ENCODE measurements at regions not wholly inside any gene's neighbourhood (a gene's known extent, or its start where the extent isn't known, plus 50 kb on each side); places are given as distances from the start of the nearest gene placed in this dataset.
"Not testable (repeated sequence)": the region's sequence is repeated elsewhere in the genome, so short reads cannot be mapped to it uniquely, and the experiment has no call there.

GRCh38 chr4:167903291-167903721 is 189.0 kb upstream of the ANXA10 start:
- no peaks in the 10 kb centered on the region for H3K4me1 Mint-ChIP-seq (ENCODE audit: low read depth, unreplicated experiment)
- DNase-seq = no peak
- no peak overlapping the region for H3K4me3 Mint-ChIP-seq (ENCODE audit: unreplicated experiment)
- intact Hi-C loops (cut with micrococcal nuclease; ENCODE audit: unreplicated experiment) = no loop called here
- BruUV-seq (replicated peaks) = no TSS peak
- no peaks in the 10 kb centered on the region for H3K27me3 ChIP-seq (replicated peaks; ENCODE audit: control insufficient read depth, insufficient read depth, low read length)
- TF ChIP-seq, protein P1, sequence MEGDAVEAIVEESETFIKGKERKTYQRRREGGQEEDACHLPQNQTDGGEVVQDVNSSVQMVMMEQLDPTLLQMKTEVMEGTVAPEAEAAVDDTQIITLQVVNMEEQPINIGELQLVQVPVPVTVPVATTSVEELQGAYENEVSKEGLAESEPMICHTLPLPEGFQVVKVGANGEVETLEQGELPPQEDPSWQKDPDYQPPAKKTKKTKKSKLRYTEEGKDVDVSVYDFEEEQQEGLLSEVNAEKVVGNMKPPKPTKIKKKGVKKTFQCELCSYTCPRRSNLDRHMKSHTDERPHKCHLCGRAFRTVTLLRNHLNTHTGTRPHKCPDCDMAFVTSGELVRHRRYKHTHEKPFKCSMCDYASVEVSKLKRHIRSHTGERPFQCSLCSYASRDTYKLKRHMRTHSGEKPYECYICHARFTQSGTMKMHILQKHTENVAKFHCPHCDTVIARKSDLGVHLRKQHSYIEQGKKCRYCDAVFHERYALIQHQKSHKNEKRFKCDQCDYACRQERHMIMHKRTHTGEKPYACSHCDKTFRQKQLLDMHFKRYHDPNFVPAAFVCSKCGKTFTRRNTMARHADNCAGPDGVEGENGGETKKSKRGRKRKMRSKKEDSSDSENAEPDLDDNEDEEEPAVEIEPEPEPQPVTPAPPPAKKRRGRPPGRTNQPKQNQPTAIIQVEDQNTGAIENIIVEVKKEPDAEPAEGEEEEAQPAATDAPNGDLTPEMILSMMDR (IDR thresholded peaks at IDR 0.05; ENCODE audit: insufficient read depth in 1 of 2, low read depth in 1 of 2, low read length in 1 of 2, severe bottlenecking in 1 of 2, unreplicated experiment in 1 of 2) = no peak
- ChIA-PET POLR2A (no interaction called here), CTCF (no interaction called here)
- H3K4me1 ChIP-seq = no peaks in the 10 kb centered on the region
- H3K27ac Mint-ChIP-seq (ENCODE audit: unreplicated experiment) = no peak overlapping the region
- H3K4me3 ChIP-seq (ENCODE audit: low read depth, low read length) = no peak overlapping the region
- no peaks in the 10 kb centered on the region for H3K36me3 Mint-ChIP-seq (ENCODE audit: insufficient read depth, unreplicated experiment)
- no peaks in the 10 kb centered on the region for H3K27me3 Mint-ChIP-seq (ENCODE audit: insufficient read depth, unreplicated experiment)
- H3K9me3 Mint-ChIP-seq (ENCODE audit: unreplicated experiment) = peaks cover 19% of the 10 kb centered on the region
- H3K36me3 ChIP-seq (ENCODE audit: control insufficient read depth, insufficient read depth, low read length) = no peaks in the 10 kb centered on the region
- H3K9me3 ChIP-seq = no peaks in the 10 kb centered on the region

DNA sequence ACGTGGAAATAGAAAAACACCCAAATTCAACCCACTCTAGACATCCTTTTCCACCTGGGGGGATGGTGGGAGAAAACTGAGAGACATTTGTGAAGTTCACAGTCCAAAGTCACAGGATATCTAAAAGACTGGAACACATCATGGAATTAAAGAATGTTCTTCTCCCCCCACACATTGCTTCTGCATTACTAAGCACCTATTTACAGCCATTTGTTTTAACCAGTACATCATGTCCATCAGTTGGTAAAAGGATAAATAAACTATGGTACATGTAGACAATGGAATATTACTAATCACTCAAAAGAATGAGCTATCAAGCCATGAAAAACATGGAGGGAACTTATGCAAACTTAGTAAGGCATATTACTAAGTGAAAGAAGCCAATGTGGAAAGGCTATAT is 185.5 kb upstream of the ANXA10 start:
- no peak for DNase-seq
- Histone ChIP-seq H3K9me3 (no peaks in the 10 kb centered on the region), H3K4me3 (ENCODE audit: low read depth, low read length) (no peak overlapping the region), H3K4me1 (no peaks in the 10 kb centered on the region), H3K36me3 (ENCODE audit: control insufficient read depth, insufficient read depth, low read length) (no peaks in the 10 kb centered on the region), H3K27me3 (replicated peaks; ENCODE audit: control insufficient read depth, insufficient read depth, low read length) (no peaks in the 10 kb centered on the region)
- ChIA-PET POLR2A (no interaction called here), CTCF (no interaction called here)
- H3K27ac Mint-ChIP-seq (ENCODE audit: unreplicated experiment) = no peak overlapping the region
- TF ChIP-seq, protein P1 (IDR thresholded peaks at IDR 0.05; ENCODE audit: insufficient read depth in 1 of 2, low read depth in 1 of 2, low read length in 1 of 2, severe bottlenecking in 1 of 2, unreplicated experiment in 1 of 2) = no peak
- intact Hi-C loops (cut with micrococcal nuclease; ENCODE audit: unreplicated experiment) = no loop called here
- H3K9me3 Mint-ChIP-seq (ENCODE audit: unreplicated experiment) = no peaks in the 10 kb centered on the region
- no peaks in the 10 kb centered on the region for H3K27me3 Mint-ChIP-seq (ENCODE audit: insufficient read depth, unreplicated experiment)
- no peaks in the 10 kb centered on the region for H3K36me3 Mint-ChIP-seq (ENCODE audit: insufficient read depth, unreplicated experiment)
- no peak overlapping the region for H3K4me3 Mint-ChIP-seq (ENCODE audit: unreplicated experiment)
- no peaks in the 10 kb centered on the region for H3K4me1 Mint-ChIP-seq (ENCODE audit: low read depth, unreplicated experiment)
- no TSS peak for BruUV-seq (replicated peaks)

GRCh38 chr4:167908816-167909215 is 183.5 kb upstream of the ANXA10 start:
- no peak for DNase-seq
- TF ChIP-seq, protein P1 (IDR thresholded peaks at IDR 0.05; ENCODE audit: insufficient read depth in 1 of 2, low read depth in 1 of 2, low read length in 1 of 2, severe bottlenecking in 1 of 2, unreplicated experiment in 1 of 2) = no peak
- H3K36me3 ChIP-seq (ENCODE audit: control insufficient read depth, insufficient read depth, low read length) = no peaks in the 10 kb centered on the region
- intact Hi-C loops (cut with micrococcal nuclease; ENCODE audit: unreplicated experiment) = no loop called here
- no TSS peak for BruUV-seq (replicated peaks)
- H3K4me3 ChIP-seq (ENCODE audit: low read depth, low read length) = no peak overlapping the region
- H3K27me3 ChIP-seq (replicated peaks; ENCODE audit: control insufficient read depth, insufficient read depth, low read length) = no peaks in the 10 kb centered on the region
- no peaks in the 10 kb centered on the region for H3K9me3 Mint-ChIP-seq (ENCODE audit: unreplicated experiment)
- no peaks in the 10 kb centered on the region for H3K36me3 Mint-ChIP-seq (ENCODE audit: insufficient read depth, unreplicated experiment)
- H3K27me3 Mint-ChIP-seq (ENCODE audit: insufficient read depth, unreplicated experiment) = no peaks in the 10 kb centered on the region
- POLR2A ChIA-PET = no interaction called here
- CTCF ChIA-PET = no interaction called here
- H3K4me3 Mint-ChIP-seq (ENCODE audit: unreplicated experiment) = no peak overlapping the region
- H3K27ac Mint-ChIP-seq (ENCODE audit: unreplicated experiment) = no peak overlapping the region
- no peaks in the 10 kb centered on the region for H3K4me1 Mint-ChIP-seq (ENCODE audit: low read depth, unreplicated experiment)
- no peaks in the 10 kb centered on the region for H3K4me1 ChIP-seq
- H3K9me3 ChIP-seq = no peaks in the 10 kb centered on the region

DNA sequence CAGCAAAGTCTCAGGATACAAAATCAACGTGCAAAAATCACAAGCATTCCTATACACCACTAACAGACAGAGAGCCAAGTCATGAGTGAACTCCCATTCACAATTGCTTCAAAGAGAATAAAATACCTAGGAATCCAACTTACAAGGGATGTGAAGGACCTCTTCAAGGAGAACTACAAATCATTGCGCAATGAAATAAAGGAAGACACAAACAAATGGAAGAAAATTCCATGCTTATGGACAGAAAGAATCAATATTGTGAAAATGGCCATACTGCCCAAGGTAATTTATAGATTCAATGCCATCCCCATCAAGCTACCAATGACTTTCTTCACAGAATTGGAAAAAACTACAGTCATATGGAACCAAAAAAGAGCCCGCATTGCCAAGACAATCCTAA is 179.8 kb upstream of the ANXA10 start:
- H3K9me3 ChIP-seq; H3K36me3 Mint-ChIP-seq (ENCODE audit: insufficient read depth, unreplicated experiment); DNase-seq; H3K4me1 ChIP-seq; H3K27me3 ChIP-seq (replicated peaks; ENCODE audit: control insufficient read depth, insufficient read depth, low read length); H3K27me3 Mint-ChIP-seq (ENCODE audit: insufficient read depth, unreplicated experiment); H3K9me3 Mint-ChIP-seq (ENCODE audit: unreplicated experiment); CTCF ChIA-PET; H3K4me3 ChIP-seq (ENCODE audit: low read depth, low read length); intact Hi-C loops (cut with micrococcal nuclease; ENCODE audit: unreplicated experiment); H3K36me3 ChIP-seq (ENCODE audit: control insufficient read depth, insufficient read depth, low read length); H3K4me1 Mint-ChIP-seq (ENCODE audit: low read depth, unreplicated experiment); H3K27ac Mint-ChIP-seq (ENCODE audit: unreplicated experiment); POLR2A ChIA-PET; H3K4me3 Mint-ChIP-seq (ENCODE audit: unreplicated experiment); BruUV-seq (replicated peaks): not testable (repeated sequence)

Data from Caco-2 (cell line).